ENCODE measurements at regions not wholly inside any gene's neighbourhood (a gene's known extent, or its start where the extent isn't known, plus 50 kb on each side); places are given as distances from the start of the nearest gene placed in this dataset.
"Not testable (repeated sequence)": the region's sequence is repeated elsewhere in the genome, so short reads cannot be mapped to it uniquely, and the experiment has no call there.

GRCh38 chr2:91857711-91858110 is 3013.5 kb upstream of the TEKT4 start:
- TF ChIP-seq ZFP30 (CRISPR knock-in tag; IDR thresholded peaks at IDR 0.05); RARB (CRISPR knock-in tag; IDR thresholded peaks at IDR 0.05); PATZ1 (CRISPR knock-in tag; IDR thresholded peaks at IDR 0.05; ENCODE audit: borderline replicate concordance); POU6F1 (CRISPR knock-in tag; IDR thresholded peaks at IDR 0.05; ENCODE audit: borderline replicate concordance, low read depth); ARNTL (CRISPR knock-in tag; IDR thresholded peaks at IDR 0.05; ENCODE audit: borderline replicate concordance, low read depth); ESRRG (CRISPR knock-in tag; IDR thresholded peaks at IDR 0.05); CREB5 (CRISPR knock-in tag; IDR thresholded peaks at IDR 0.05; ENCODE audit: low read depth); OSR1 (CRISPR knock-in tag; IDR thresholded peaks at IDR 0.05); TOX (CRISPR knock-in tag; IDR thresholded peaks at IDR 0.05; ENCODE audit: borderline replicate concordance); CSDC2 (CRISPR knock-in tag; IDR thresholded peaks at IDR 0.05): not testable (repeated sequence)

All from SK-N-SH treated with all-trans-retinoic acid at 6 μM for 48 hours (cell line).